Gastrocnemius medialis (tissue), 4 donors: ENCODE measurements at regions not wholly inside any gene's neighbourhood (a gene's known extent, or its start where the extent isn't known, plus 50 kb on each side); places are given as distances from the start of the nearest gene placed in this dataset.

ENCODE experiments used
- ATAC-seq, 2 donors: fragments of 150-250 bp; one replicate each; pipeline ENCODE4 v1.9.1; 2016
- DNase-seq, 2 donors: peaks; one replicate each; pipeline ENCODE4 v3.0.0-alpha.2; 2019
- H3K27ac ChIP-seq, 4 donors: fragments of 200-600 bp; sonication (generic); 1 replicate in 1 of 4; 2 replicates in 3 of 4; pipeline ENCODE4 v1.5.1; 2016 to 2018; ENCODE audit warnings: mild to moderate bottlenecking in 2 of 4, moderate library complexity in 1 of 4
- H3K27me3 ChIP-seq, 3 donors: fragments of 200-600 bp; sonication (generic) in 2 of 3; 1 replicate in 1 of 3; 2 replicates in 2 of 3; pipeline versions ENCODE4 v1.5.1 to v1.6.0; 2016 to 2019; ENCODE audit warnings: mild to moderate bottlenecking in 1 of 3, moderate library complexity in 1 of 3
- H3K36me3 ChIP-seq, 2 donors: fragments of 200-600 bp; sonication (generic) in 1 of 2; one replicate each; pipeline ENCODE4 v1.5.1; 2017 to 2018
- H3K4me1 ChIP-seq, 2 donors: fragments of 200-600 bp; sonication (generic) in 1 of 2; one replicate each; pipeline ENCODE4 v1.5.1; 2016 to 2017; ENCODE audit warnings: mild to moderate bottlenecking in 2 of 2
- H3K4me3 ChIP-seq, 4 donors: fragments of 200-600 bp; sonication (generic) in 3 of 4; 1 replicate in 1 of 4; 2 replicates in 3 of 4; pipeline ENCODE4 v1.5.1; 2016 to 2019; ENCODE audit warnings: mild to moderate bottlenecking in 2 of 4
- H3K9me3 ChIP-seq, 3 donors: fragments of 200-600 bp; sonication (generic) in 2 of 3; 1 replicate in 1 of 3; 2 replicates in 2 of 3; pipeline ENCODE4 v1.5.1; 2016 to 2019
- CTCF ChIP-seq, 5 experiments: fragments of 450-650 bp in 3 of 5; fragments of 200-600 bp in 2 of 5; sonication (generic) in 2 of 5; IDR thresholded peaks in 4 of 5; conservative IDR thresholded peaks in 1 of 5; 1 replicate in 4 of 5; 2 replicates in 1 of 5; pipeline ENCODE4 v1.5.1; 2016 to 2019; ENCODE audit warnings: antibody characterized with exemption in 5 of 5, mild to moderate bottlenecking in 3 of 5, moderate library complexity in 3 of 5
- POLR2A ChIP-seq, 2 donors: fragments of 450-650 bp; IDR thresholded peaks; one replicate each; pipeline ENCODE4 v1.6.1; 2017; ENCODE audit warnings: antibody characterized with exemption in 2 of 2, mild to moderate bottlenecking in 2 of 2, moderate library complexity in 2 of 2
- in situ Hi-C, 4 donors: fragments of 200-750 bp; cut with MboI; loops; one replicate each; pipeline versions ENCODE4 v1.15.0 to v1.8.0; 2017; ENCODE audit warnings: low sequenced_read_pairs in 4 of 4
- intact Hi-C: fragments of 100-400 bp; cut with DNase I; formaldehyde crosslinking; loops from one replicate; pipeline ENCODE4 v1.15.1; 2023; ENCODE audit warnings: low total_unique reads

- no peak for ATAC-seq
- no peaks in the 10 kb centered on the region for H3K4me1 ChIP-seq
Measured at GRCh38 chr14:81728447-81728846, 194.8 kb upstream of the SEL1L start.

GRCh38 chr14:81729622-81730021 is 196.0 kb upstream of the SEL1L start:
- Histone ChIP-seq H3K27me3 (no peaks in the 10 kb centered on the region), H3K4me3 (no peak overlapping the region), H3K27ac (no peak overlapping the region), H3K9me3 (no peaks in the 10 kb centered on the region), H3K36me3 (no peaks in the 10 kb centered on the region), H3K4me1 (no peaks in the 10 kb centered on the region)
- no peak for TF ChIP-seq CTCF (IDR thresholded peaks at IDR 0.05 in 4 of 5, conservative IDR thresholded peaks at IDR 0.05 in 1 of 5)
- no peak for TF ChIP-seq POLR2A (IDR thresholded peaks at IDR 0.05)
- intact Hi-C loops (no loop called here), in situ Hi-C loops (no loop called here)
- ATAC-seq (no peak), DNase-seq (no peak)

More at GRCh38 chr14:81728447-81728846, 194.8 kb upstream of the SEL1L start:
- intact Hi-C loops = no loop called here
- no peaks in the 10 kb centered on the region for H3K27me3 ChIP-seq
- no peak overlapping the region for H3K27ac ChIP-seq
- no peak overlapping the region for H3K4me3 ChIP-seq
- in situ Hi-C loops = no loop called here
- H3K36me3 ChIP-seq = no peaks in the 10 kb centered on the region
- TF ChIP-seq CTCF (IDR thresholded peaks at IDR 0.05 in 4 of 5, conservative IDR thresholded peaks at IDR 0.05 in 1 of 5) (no peak), POLR2A (IDR thresholded peaks at IDR 0.05) (no peak)
- DNase-seq = no peak
- no peaks in the 10 kb centered on the region for H3K9me3 ChIP-seq

- no peak for ATAC-seq
- H3K4me3 ChIP-seq = no peak overlapping the region
- H3K4me1 ChIP-seq = no peaks in the 10 kb centered on the region
- intact Hi-C loops (no loop called here), in situ Hi-C loops (no loop called here)
- no peak overlapping the region for H3K27ac ChIP-seq
- DNase-seq = no peak
- TF ChIP-seq POLR2A (IDR thresholded peaks at IDR 0.05) (no peak), CTCF (IDR thresholded peaks at IDR 0.05 in 4 of 5, conservative IDR thresholded peaks at IDR 0.05 in 1 of 5) (no peak)
- no peaks in the 10 kb centered on the region for H3K36me3 ChIP-seq
- no peaks in the 10 kb centered on the region for H3K27me3 ChIP-seq
- H3K9me3 ChIP-seq = no peaks in the 10 kb centered on the region
Measured at GRCh38 chr14:81737938-81738337, 204.3 kb upstream of the SEL1L start.

GRCh38 chr14:81738946-81739659 is 205.4 kb upstream of the SEL1L start:
- H3K36me3 ChIP-seq = no peaks in the 10 kb centered on the region

More at GRCh38 chr14:81738946-81739659, 205.4 kb upstream of the SEL1L start:
- no peak for ATAC-seq
- Histone ChIP-seq H3K4me1 (no peaks in the 10 kb centered on the region), H3K27ac (no peak overlapping the region), H3K4me3 (no peak overlapping the region), H3K9me3 (no peaks in the 10 kb centered on the region), H3K27me3 (no peaks in the 10 kb centered on the region)
- intact Hi-C loops (no loop called here), in situ Hi-C loops (no loop called here)
- TF ChIP-seq CTCF (IDR thresholded peaks at IDR 0.05 in 4 of 5, conservative IDR thresholded peaks at IDR 0.05 in 1 of 5) (no peak), POLR2A (IDR thresholded peaks at IDR 0.05) (no peak)
- DNase-seq = no peak
